GM19395 (cell line): ENCODE measurements at regions not wholly inside any gene's neighbourhood (a gene's known extent, or its start where the extent isn't known, plus 50 kb on each side); places are given as distances from the start of the nearest gene placed in this dataset.
"Not testable (repeated sequence)": the region's sequence is repeated elsewhere in the genome, so short reads cannot be mapped to it uniquely, and the experiment has no call there.

Source experiments
- ATAC-seq: cut with Tn5 transposase; IDR thresholded peaks from one replicate; pipeline ENCODE4 v1.9.1; 2021; ENCODE audit warnings: mild to moderate bottlenecking, moderate library complexity; ENCODE audit not compliant: unreplicated experiment

GRCh38 chr21:35617491-35617890 lies 442.8 kb downstream of the SETD4 start:
- ATAC-seq = no peak

GRCh38 chr21:35616090-35616489 lies 444.2 kb downstream of the SETD4 start:
- no peak for ATAC-seq

- ATAC-seq = no peak
Measured at GRCh38 chr21:35615325-35615724, 445.0 kb downstream of the SETD4 start.

GRCh38 chr21:35614396-35614921 lies 445.9 kb downstream of the SETD4 start:
- no peak for ATAC-seq

- no peak for ATAC-seq
Measured at GRCh38 chr21:35611708-35612132, 448.6 kb downstream of the SETD4 start.

GRCh38 chr21:35609263-35609662 lies 451.1 kb downstream of the SETD4 start:
- ATAC-seq = no peak

GRCh38 chr21:35607406-35607805 lies 452.9 kb downstream of the SETD4 start:
- no peak for ATAC-seq

GRCh38 chr21:35606578-35606977 lies 453.7 kb downstream of the SETD4 start:
- ATAC-seq = no peak

- ATAC-seq = no peak
Measured at GRCh38 chr21:35606146-35606545, 454.2 kb downstream of the SETD4 start.

- no peak for ATAC-seq
Measured at GRCh38 chr21:35603494-35603893, 456.8 kb downstream of the SETD4 start.

- ATAC-seq = no peak
Measured at GRCh38 chr21:35602811-35603362, 457.4 kb downstream of the SETD4 start.

GRCh38 chr21:35601211-35601610 lies 459.1 kb downstream of the SETD4 start:
- ATAC-seq = no peak

GRCh38 chr21:35599164-35599563 lies 461.2 kb downstream of the SETD4 start:
- no peak for ATAC-seq

- ATAC-seq = no peak
Measured at GRCh38 chr21:35597750-35598339, 462.5 kb downstream of the SETD4 start.

- ATAC-seq = no peak
Measured at GRCh38 chr21:35594905-35595304, 465.4 kb downstream of the SETD4 start.

- no peak for ATAC-seq
Measured at GRCh38 chr21:35593000-35593502, 467.3 kb downstream of the SETD4 start.

GRCh38 chr21:35590284-35590683 lies 470.0 kb downstream of the SETD4 start:
- ATAC-seq = not testable (repeated sequence)

GRCh38 chr21:35587841-35588380 lies 472.4 kb downstream of the SETD4 start:
- ATAC-seq = no peak

- ATAC-seq = no peak
Measured at GRCh38 chr21:35586305-35586704, 474.0 kb downstream of the SETD4 start.

- no peak for ATAC-seq
Measured at GRCh38 chr21:35585878-35586277, 474.4 kb downstream of the SETD4 start.

- ATAC-seq = no peak
Measured at GRCh38 chr21:35585155-35585554, 475.2 kb downstream of the SETD4 start.

- ATAC-seq = no peak
Measured at GRCh38 chr21:35583566-35584216, 476.6 kb downstream of the SETD4 start.
